ENCODE measurements at regions not wholly inside any gene's neighbourhood (a gene's known extent, or its start where the extent isn't known, plus 50 kb on each side); places are given as distances from the start of the nearest gene placed in this dataset.
"Not testable (repeated sequence)": the region's sequence is repeated elsewhere in the genome, so short reads cannot be mapped to it uniquely, and the experiment has no call there.

DNA sequence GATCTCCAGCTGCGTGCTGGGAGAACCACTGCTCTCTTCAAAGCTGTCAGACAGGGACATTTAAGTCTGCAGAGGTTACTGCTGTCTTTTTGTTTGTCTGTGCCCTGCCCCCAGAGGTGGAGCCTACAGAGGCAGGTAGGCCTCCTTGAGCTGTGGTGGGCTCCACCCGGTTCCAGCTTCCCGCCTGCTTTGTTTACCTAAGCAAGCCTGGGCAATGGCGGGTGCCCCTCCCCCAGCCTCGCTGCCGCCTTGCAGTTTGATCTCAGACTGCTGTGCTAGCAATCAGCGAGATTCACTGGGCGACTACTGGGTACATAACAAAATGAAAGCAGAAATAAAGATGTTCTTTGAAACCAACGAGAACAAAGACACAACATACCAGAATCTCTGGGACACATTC lies 194.3 kb downstream of the OSR1 start:
- TF ChIP-seq, protein P1, sequence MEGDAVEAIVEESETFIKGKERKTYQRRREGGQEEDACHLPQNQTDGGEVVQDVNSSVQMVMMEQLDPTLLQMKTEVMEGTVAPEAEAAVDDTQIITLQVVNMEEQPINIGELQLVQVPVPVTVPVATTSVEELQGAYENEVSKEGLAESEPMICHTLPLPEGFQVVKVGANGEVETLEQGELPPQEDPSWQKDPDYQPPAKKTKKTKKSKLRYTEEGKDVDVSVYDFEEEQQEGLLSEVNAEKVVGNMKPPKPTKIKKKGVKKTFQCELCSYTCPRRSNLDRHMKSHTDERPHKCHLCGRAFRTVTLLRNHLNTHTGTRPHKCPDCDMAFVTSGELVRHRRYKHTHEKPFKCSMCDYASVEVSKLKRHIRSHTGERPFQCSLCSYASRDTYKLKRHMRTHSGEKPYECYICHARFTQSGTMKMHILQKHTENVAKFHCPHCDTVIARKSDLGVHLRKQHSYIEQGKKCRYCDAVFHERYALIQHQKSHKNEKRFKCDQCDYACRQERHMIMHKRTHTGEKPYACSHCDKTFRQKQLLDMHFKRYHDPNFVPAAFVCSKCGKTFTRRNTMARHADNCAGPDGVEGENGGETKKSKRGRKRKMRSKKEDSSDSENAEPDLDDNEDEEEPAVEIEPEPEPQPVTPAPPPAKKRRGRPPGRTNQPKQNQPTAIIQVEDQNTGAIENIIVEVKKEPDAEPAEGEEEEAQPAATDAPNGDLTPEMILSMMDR (IDR thresholded peaks at IDR 0.05; ENCODE audit: low read depth, low read length, missing input control): not testable (repeated sequence)
- TF ChIP-seq, protein P2, sequence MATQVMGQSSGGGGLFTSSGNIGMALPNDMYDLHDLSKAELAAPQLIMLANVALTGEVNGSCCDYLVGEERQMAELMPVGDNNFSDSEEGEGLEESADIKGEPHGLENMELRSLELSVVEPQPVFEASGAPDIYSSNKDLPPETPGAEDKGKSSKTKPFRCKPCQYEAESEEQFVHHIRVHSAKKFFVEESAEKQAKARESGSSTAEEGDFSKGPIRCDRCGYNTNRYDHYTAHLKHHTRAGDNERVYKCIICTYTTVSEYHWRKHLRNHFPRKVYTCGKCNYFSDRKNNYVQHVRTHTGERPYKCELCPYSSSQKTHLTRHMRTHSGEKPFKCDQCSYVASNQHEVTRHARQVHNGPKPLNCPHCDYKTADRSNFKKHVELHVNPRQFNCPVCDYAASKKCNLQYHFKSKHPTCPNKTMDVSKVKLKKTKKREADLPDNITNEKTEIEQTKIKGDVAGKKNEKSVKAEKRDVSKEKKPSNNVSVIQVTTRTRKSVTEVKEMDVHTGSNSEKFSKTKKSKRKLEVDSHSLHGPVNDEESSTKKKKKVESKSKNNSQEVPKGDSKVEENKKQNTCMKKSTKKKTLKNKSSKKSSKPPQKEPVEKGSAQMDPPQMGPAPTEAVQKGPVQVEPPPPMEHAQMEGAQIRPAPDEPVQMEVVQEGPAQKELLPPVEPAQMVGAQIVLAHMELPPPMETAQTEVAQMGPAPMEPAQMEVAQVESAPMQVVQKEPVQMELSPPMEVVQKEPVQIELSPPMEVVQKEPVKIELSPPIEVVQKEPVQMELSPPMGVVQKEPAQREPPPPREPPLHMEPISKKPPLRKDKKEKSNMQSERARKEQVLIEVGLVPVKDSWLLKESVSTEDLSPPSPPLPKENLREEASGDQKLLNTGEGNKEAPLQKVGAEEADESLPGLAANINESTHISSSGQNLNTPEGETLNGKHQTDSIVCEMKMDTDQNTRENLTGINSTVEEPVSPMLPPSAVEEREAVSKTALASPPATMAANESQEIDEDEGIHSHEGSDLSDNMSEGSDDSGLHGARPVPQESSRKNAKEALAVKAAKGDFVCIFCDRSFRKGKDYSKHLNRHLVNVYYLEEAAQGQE (IDR thresholded peaks at IDR 0.05): not testable (repeated sequence)
- not testable (repeated sequence) for TF ChIP-seq EGR1 (IDR thresholded peaks at IDR 0.05; ENCODE audit: low read depth in 2 of 2); JUND (IDR thresholded peaks at IDR 0.05); YY1 (IDR thresholded peaks at IDR 0.05); RXRA (IDR thresholded peaks at IDR 0.05); GABPA (IDR thresholded peaks at IDR 0.05 in 1 of 2, conservative IDR thresholded peaks at IDR 0.05 in 1 of 2); TAF1 (conservative IDR thresholded peaks at IDR 0.05); FOXA2 (IDR thresholded peaks at IDR 0.05); SP1 (IDR thresholded peaks at IDR 0.05); FOXA1 (IDR thresholded peaks at IDR 0.05)
- TF ChIP-seq, protein P3, sequence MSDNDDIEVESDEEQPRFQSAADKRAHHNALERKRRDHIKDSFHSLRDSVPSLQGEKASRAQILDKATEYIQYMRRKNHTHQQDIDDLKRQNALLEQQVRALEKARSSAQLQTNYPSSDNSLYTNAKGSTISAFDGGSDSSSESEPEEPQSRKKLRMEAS (IDR thresholded peaks at IDR 0.05): not testable (repeated sequence)
- TF ChIP-seq, protein P4, sequence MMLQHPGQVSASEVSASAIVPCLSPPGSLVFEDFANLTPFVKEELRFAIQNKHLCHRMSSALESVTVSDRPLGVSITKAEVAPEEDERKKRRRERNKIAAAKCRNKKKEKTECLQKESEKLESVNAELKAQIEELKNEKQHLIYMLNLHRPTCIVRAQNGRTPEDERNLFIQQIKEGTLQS (IDR thresholded peaks at IDR 0.05): not testable (repeated sequence)
- TF ChIP-seq, protein P5, sequence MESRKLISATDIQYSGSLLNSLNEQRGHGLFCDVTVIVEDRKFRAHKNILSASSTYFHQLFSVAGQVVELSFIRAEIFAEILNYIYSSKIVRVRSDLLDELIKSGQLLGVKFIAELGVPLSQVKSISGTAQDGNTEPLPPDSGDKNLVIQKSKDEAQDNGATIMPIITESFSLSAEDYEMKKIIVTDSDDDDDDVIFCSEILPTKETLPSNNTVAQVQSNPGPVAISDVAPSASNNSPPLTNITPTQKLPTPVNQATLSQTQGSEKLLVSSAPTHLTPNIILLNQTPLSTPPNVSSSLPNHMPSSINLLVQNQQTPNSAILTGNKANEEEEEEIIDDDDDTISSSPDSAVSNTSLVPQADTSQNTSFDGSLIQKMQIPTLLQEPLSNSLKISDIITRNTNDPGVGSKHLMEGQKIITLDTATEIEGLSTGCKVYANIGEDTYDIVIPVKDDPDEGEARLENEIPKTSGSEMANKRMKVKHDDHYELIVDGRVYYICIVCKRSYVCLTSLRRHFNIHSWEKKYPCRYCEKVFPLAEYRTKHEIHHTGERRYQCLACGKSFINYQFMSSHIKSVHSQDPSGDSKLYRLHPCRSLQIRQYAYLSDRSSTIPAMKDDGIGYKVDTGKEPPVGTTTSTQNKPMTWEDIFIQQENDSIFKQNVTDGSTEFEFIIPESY (IDR thresholded peaks at IDR 0.05): not testable (repeated sequence)

Data from liver (tissue), 3 donors.